Hypothalamus (tissue), 51 donors: ENCODE measurements at regions not wholly inside any gene's neighbourhood (a gene's known extent, or its start where the extent isn't known, plus 50 kb on each side); places are given as distances from the start of the nearest gene placed in this dataset.
A peak's percentile ranks its signal among the peaks of the same experiment; 100 is the strongest.

ENCODE experiments used
- DNase-seq, 51 donors: peaks; one replicate each; lab custom pipeline; 2025; lab: John Stamatoyannopoulos, UW

DNA sequence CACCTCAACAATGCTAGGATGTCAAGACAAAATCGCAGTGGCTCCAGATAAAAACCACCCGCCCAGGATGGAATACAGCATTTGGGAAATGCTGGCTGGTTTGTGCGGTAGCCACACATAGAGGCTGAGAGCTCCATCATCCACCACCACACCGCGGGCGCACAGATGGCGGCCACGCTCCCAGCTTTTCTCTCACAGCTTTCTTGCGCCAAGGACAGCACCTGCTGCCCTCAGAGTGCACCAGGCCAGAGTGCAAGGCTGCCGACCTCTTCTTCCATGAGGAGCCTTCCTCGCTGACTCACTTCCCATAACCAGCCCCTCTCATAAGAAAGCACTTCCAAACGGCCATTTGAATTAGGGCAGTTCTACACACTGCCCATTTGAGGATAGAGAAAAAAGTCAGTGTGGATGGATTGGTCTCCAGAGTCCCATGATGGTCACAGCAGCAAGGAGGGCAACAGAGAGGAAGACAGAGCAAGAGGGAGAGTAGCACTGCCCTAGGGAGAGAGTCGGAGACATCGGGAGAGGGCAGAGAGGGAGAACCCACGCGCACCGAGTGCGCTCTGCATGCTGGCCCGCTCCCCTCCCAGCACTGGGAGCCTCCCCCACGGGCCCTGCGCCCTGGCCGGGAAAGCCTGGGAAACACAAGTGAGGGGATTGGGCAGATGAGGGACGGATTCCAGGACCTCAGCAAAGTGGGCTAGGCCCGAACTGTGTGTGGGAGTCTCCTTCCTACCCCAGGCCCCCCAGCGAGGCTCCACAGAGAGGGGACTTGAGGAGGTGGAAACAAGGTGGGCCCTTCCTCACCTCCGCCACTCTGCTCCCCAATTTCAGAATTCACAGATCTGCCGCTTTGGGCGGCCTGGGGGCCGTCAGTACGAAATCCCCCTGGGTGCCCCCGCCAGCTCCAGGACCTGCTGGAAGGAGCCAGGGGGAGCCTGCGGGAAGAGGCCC is 156.9 kb downstream of the USP12 start:
- DNase-seq = no peak

DNA sequence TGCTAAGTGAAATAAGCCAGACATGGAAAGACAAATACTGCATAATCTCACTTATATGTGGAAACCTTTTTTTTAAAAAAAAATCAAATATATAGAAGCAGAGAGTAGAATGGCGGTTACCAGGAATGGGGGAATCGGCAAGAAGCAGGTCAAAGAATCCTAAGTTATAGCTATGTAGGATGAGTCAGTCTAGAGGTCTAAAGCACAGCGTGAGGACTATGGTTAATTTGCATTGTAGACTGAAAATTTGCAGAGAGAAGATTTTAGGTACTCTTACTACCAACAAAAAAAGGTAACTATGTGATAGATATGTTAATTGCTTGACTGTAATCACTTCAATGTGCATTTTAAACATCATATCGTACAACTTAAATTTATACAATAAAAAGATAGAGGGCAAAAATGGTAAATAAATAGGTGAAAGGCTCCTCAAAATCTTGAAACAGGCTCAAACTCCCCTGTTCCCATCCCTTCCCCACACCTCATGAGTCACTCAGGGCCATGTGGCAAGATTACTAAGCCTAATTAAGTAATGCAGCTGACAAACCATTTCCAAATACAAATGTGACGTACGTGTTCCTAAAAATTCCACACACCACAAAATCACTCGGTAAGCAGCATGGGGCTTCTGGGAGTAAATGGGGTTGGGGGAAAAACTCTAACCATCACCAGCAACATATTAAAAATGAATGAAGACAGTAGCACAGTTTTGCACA is 159.0 kb downstream of the USP12 start:
- peak in 1 of 51 donors; percentile 19 for DNase-seq

DNA sequence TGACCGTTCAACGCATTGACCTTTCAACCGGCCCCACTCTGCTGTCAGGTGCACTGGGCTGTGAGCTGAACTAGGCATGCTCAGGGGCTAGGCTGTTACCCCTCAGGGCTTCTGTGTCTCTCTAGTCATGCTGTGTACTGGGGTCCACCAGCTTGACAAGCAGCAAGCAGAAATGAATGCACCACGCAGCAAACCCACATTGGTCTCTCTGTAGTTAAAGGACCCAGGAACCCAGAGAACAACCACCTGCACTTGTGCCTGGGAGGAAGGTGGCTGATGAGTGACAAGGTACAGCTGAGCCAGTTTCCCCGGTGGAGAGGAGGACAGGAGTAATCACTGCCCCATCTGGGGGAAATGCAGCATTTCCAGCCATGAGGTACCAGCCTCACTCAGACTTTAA is 159.9 kb downstream of the USP12 start:
- no peak for DNase-seq

DNA sequence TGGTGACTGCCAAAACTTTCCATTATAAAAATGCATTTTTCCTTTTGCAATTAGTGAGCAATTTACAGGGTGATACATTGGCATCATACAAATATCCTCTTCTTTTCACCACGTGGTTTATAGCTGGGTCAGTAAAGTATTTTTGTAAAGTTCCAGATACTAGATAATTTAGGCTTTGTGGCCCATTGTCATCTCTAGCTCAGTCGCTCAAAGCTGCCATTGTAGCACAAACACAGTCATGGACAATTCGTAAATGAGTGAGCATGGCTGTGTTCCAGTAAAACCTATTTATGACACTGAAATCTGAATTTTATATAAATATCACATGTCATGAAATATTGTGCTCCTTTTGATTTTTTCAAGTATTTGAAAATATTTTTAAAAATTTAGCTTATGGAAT is 162.9 kb downstream of the USP12 start:
- peak in 3 of 51 donors; percentile 4 to 17 (median 14) for DNase-seq

DNA sequence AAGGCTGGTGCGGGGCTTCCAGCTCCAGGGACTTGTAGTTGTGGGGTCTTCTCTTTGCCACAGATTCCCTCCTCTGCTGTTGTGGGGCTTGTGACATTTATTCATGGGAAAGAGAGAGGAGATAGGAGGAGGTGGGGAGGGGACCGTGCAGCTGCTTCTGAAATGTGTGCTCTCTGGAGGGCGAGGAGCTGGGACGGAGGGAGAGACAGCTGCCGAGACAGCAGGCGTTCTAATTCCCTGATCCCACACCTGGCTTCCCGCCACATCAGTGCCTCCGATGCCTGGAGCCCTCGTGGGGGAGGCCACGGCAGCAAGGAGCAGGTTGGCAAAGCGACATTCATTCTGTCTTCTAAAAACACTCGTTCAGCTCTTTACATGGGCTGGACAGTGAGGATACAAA is 164.4 kb downstream of the USP12 start:
- DNase-seq = peak in 11 of 51 donors; percentile 7 to 69 (median 27)

DNA sequence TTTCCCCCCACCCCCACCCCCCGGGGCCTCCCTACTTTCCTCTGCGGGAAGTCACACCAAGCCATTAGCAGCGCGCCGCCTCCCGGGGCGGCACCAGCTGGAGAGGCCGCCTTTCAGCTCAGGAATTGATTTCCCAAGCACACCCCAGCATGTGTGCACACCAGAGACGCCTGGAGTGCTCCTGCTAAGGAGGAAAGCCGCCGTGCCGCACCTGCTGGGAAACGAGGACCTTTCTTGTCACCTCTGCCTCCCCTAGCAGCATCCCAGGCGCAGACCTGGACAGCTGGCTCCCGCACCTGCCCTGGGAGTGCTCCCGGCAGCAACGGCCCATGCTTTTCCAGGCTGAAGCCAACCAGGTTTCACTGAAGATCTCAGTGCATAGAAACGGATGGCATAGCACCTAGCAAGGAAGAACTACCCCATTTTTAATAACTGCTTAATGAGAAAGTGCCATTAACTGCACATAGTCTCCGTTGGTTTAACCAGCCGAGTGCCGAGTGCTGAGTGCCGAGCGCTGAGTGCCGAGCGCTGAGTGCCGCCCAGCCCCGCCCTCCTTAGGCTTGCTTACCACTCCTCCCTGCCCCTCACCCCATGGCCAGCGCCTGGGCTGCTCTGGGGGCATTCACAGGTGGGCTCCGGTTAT is 165.0 kb downstream of the USP12 start:
- DNase-seq = peak in 29 of 51 donors; percentile 11 to 78 (median 38)

DNA sequence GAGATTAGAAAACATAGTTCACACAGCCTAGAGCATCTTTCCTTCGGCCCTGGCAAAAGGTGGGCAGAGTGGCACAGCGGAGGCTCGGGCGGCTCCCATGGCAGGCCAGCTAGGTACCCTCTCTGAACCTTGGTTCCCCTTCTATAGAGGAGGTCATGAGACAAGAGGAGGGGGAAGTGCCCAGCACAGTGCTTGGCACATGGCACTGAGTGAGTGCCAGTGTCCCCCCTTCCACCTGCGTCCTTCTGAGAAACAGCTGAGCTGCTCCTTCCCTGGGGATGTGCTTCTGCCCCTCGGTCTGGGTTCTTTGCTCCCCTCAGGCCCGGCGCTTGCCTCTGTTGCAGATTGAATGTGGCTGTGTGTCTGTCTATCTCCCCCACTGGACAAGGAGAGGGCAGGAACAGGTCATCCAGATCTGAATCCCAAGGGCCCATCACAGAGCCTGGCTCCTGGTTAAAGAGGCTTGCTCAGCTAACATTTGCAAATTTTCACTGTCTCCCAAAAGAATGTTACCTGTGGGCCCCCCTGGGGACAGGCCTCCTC is 165.6 kb downstream of the USP12 start:
- no peak for DNase-seq

DNA sequence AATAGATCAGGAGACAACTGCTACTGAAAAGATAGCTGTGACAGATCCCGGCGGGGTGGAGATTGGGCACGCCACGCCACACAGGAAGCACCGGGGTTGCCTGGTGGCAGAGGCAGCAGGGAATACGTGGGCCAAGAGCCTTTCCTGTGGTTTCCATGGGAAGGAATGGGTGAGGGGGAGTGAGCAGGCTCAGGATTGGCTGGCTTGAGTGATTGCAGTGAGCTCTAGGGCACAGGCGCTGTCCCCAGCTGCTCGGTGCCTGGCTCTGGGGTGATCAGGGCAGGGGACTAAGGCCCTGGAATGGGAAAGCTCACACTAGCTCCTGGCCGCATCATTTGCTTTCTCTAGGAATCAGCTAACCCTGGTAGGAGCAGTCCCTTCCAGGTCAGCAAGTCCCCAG is 166.1 kb downstream of the USP12 start:
- DNase-seq = peak in 34 of 51 donors; percentile 9 to 81 (median 38)

DNA sequence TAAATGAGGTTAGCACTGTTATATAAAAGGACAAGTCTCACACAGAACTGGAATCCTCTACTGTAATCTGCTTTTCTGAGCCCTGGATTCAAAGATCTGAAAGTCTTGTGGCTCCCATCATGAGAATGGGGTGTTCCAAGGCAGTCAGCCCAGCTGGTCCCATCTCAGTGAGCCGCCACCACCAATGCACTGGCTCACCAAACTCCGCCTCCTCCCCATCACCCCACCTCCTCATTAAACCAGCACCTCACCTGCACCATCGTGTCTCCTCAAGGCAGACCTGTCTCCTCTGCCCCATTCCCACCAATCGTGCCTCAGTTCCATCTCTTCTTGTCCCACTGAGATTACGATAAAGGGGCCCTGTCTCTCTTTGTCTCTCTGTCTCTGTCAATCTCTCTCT is 166.7 kb downstream of the USP12 start:
- DNase-seq = no peak

DNA sequence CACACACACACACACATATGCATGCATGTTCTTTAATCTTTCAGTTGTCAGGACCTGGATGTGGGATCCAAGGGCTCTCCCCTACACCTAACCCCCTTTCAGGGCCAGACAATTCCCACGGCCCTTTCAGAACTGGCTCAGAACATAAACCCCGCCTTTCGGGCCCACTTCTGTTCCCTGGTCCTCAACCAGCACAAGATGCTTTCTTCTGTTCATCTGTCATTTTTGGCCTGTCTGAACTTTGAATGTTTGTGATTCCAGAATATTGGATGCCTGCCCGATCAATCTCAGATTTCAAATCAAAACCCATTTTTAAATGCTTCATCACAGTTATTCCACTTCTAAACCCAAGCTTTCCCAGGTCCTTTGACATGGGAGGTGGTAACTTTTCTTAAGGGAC is 167.3 kb downstream of the USP12 start:
- DNase-seq = no peak

DNA sequence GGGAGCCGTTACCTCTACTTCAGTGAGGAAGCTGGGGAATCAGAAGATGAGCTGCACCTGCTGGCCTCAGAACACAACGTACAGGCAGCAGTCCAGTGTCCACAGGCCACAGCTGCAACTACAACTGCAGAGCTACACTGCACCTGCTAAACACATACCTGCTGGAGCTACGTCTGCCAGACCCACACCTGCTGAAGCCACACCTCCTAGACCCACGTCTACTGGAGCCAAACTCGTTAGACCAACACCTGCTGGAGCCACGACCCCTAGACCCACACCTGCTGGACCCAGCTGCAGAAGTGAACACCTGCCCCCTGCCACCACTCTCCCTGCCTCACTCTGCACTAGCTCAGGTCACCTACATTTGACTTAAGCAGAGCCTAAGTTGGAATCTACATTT is 169.9 kb downstream of the USP12 start:
- no peak for DNase-seq

DNA sequence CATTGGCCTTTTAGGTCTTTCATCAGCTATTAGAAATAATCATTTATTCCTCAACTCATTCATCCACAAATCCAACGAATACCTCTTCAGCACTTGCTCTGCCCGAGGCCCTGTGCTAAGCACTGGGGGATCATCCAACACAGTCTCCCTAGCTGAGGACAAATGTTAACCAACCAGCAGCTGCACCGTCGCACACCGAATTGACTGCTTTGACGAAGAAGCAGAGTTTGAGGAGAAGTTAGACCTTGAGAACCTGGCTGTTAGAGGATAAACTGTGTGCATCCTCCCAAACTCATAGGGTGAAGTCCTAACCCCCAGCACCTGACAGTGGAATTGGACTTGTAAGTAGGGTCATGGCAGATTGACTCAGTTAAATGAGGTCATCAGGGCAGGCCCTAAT is 170.9 kb downstream of the USP12 start:
- no peak for DNase-seq

DNA sequence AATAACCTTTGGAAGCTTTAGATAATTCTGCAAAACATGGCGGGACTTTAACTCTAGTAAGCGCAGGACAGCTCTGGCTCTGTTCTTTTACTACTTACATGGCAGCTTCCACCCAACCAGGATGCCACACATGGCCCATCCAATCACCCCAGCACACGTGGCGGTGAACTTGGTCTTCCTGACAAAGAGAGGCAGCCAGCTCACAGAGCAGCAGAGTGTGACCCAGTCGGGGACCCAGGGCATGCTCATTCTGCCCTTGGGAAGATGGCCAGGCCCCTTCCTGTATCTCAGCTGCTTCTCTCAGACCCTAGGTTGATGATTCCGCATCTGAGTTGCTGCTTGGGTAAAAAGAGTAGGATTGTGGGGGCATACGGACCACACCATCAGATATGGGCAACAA is 172.1 kb downstream of the USP12 start:
- DNase-seq = no peak

DNA sequence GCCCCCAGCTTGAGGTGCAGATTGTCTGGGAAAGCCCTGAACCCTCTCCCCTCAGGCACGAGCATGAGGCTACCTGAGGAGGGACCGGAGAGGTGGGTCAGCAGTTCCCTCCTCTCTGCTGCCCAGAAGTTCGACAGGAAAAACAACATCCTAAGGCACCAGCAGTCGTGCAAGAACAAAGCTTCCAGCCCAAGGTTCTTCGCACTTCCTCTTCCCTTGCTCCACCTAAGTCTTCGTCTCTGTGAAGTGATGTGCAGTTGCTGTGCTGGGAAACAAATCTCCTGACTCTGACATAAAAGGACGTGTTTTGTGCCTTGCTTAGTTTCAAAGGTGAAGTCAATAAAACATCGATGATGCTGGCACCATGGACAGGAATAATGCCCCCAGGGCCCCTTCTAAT is 173.3 kb downstream of the USP12 start:
- no peak for DNase-seq

DNA sequence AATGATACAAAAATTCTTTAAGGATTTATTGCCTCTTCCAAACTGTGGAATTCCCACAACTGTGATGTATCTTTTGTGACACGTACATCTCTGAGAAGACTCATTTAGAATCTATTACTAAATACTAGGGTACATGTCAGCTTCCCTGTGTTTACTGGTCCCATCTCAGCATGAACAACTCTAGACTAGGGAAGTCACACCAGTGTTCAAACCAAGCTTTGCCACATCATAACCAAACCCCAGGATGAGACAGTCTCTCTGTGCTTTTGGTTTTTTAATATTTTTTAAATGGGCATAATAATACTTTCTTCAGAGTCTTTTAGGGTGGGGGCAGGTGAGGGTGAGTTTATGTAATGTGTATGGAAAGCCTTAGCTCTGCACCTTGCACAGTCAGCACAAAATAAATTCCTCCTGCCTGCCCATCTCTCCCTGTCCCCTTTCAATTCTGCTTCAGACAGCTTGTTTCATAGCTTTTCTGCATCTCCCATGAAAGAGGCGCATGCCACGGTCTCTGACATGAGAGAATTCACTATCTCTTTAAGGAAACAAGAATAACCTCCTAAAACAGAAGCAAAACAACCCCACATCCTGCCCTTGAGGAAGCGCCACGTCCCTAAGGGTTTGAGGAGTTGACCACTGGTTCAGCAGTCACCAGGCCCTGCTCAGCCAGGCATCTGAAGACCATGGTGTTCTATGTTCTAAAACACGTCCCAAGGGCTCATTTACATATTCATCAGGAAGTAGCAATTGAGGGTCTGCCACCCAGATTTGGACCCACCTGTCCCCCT is 174.5 kb downstream of the USP12 start:
- DNase-seq = no peak

DNA sequence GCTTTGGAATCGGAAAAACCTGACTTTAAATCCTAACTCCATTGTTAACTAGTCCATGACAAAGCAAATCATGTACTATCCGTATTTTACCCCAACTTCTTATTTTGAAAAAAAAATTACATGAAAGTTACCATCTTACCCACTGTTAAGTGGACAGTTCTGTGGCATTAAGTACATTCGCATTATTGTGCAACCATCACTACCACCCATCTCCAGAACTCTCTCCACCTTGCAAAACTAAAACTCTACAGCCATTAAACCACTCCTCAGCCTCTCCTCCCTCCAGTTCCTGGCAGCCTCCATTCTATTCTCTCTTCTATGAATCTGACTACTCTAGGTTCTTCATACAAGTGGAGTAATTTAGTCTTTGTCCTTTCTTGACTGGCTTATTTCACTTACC is 176.5 kb downstream of the USP12 start:
- no peak for DNase-seq

DNA sequence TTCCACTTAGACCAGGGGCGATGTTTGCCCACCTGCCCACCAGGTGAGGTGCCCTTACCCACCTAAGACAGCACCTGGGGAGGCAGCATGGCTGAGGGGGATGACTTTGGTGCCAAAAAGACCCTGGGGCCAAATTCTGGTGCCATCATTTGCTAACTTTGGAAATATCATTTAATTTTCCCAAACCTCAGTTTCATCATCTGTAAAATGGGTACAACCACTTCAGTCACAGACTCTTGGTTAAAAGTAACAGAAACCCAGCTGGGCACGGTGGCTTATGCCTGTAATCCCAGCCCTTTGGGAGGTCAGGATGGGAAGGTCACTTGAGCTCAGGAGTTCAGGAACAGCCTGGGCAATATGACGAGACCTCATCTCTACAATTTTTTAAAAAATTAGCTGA is 177.8 kb downstream of the USP12 start:
- DNase-seq = no peak

DNA sequence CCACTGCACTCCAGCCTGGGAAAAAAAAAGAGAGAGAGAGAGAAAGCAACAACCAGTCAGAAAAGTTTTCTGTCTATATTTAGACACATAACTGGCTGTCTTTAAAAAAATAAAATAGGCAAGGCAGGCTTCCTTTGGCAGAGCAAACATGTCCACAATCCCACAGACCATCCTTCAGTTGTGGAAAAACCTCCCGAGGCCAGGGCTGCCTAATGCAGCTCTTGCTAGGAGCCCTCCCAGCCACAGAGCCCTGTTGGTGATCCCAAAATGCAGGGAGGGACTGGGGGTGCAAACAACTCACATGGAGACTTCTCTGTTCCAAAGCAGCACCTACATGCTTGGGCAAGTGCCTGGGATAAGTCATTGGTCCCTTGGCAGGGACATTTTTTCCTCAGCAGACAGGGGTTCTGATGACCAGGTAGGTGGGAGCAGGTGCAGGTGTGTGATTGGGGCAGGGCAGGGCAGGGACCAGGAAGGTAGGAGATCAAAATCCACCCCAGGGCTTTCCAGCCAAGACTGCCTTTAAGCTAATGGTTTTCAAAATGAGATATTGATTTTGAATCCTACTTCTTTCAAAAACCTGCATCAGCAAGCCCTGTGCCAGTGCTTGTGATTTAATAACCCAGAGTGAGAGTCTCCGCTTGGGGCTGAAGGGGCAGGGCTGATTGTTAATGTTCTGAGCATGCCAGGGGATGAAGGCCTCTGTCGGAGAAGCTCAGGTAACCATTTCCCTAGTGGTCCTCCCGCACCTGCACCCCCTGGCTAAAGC is 178.5 kb downstream of the USP12 start:
- DNase-seq = no peak

DNA sequence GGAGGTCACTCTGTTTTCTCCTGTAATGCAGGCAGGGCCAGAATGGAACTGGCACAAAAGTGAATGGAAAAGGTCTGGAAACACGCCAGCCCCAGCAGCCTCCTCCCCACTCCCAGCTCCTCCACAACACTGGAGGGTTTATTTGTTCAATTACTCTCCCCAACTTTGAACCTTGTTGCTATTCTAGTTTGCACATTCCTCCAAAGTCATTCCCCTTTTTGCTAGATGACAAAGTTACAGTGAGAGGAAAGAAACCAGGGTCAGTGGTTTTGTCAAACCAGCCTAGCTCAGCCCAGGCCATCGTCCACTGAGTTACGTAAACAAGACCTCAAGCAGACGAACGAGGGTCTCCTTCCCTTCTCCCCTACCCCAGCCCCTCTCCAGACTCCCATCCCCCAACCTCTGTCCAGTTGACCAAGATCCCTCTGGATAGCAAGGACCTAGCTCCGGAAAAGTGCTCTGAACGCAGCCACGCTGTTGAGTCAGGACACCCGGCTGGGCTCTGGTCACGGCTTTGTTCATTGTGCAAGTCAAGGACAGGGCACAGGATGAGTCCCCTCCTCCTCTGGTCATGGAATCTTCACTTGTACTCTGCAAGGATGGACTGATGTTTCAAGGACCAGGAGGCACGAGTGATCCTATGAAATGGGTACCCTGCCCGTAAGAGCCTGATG is 180.0 kb downstream of the USP12 start:
- DNase-seq = peak in 40 of 51 donors; percentile 6 to 86 (median 49)
